DOHH2 (cell line): ENCODE measurements at regions not wholly inside any gene's neighbourhood (a gene's known extent, or its start where the extent isn't known, plus 50 kb on each side); places are given as distances from the start of the nearest gene placed in this dataset.

ENCODE experiments used
- H3F3A ChIP-seq: fragments of 200-600 bp; sonication (generic), shearing (Covaris generic); 2 replicates; pipeline ENCODE4 v1.6.0; 2016; ENCODE audit warnings: antibody characterized with exemption, mild to moderate bottlenecking; ENCODE audit not compliant: control insufficient read depth, insufficient read depth
- H3K27ac ChIP-seq: fragments of 200-600 bp; sonication (generic); 2 replicates; pipeline ENCODE4 v1.5.1; 2014; ENCODE audit warnings: low read depth, mild to moderate bottlenecking, low read length, moderate library complexity
- H3K27me3 ChIP-seq: fragments of 200-600 bp; sonication (generic); 2 replicates; pipeline ENCODE4 v1.6.1; 2014; ENCODE audit warnings: mild to moderate bottlenecking, low read length, mixed read lengths; ENCODE audit not compliant: control insufficient read depth
- H3K36me3 ChIP-seq: fragments of 200-600 bp; sonication (generic); 2 replicates; pipeline ENCODE4 v1.6.1; 2014; ENCODE audit warnings: mild to moderate bottlenecking, low read length, moderate library complexity, mixed read lengths; ENCODE audit not compliant: control insufficient read depth
- H3K4me1 ChIP-seq: fragments of 200-600 bp; sonication (generic); 2 replicates; pipeline ENCODE4 v1.6.1; 2014; ENCODE audit warnings: mild to moderate bottlenecking, low read length, mixed read lengths; ENCODE audit not compliant: control insufficient read depth
- H3K4me2 ChIP-seq: fragments of 200-600 bp; sonication (generic); 2 replicates; pipeline ENCODE4 v1.6.0; 2014; ENCODE audit warnings: mild to moderate bottlenecking, low read length, moderate library complexity
- H3K4me3 ChIP-seq: fragments of 200-600 bp; sonication (generic); 2 replicates; pipeline ENCODE4 v1.5.1; 2014; ENCODE audit warnings: mild to moderate bottlenecking, low read length, mixed read lengths
- H3K79me2 ChIP-seq: fragments of 200-600 bp; sonication (generic); 2 replicates; pipeline ENCODE4 v1.6.1; 2014; ENCODE audit warnings: mild to moderate bottlenecking, low read length, mixed read lengths; ENCODE audit not compliant: control insufficient read depth
- H3K9me2 ChIP-seq: fragments of 200-600 bp; sonication (generic); replicated peaks from 2 replicates; pipeline ENCODE4 v1.6.1; 2014; ENCODE audit warnings: mild to moderate bottlenecking, low read length, mixed read lengths; ENCODE audit not compliant: control insufficient read depth
- H3K9me3 ChIP-seq: fragments of 200-600 bp; sonication (generic); 2 replicates; pipeline ENCODE4 v1.6.1; 2014; ENCODE audit warnings: antibody characterized with exemption, low read length, mixed read lengths; ENCODE audit not compliant: control insufficient read depth, insufficient read depth
- H4K20me1 ChIP-seq: fragments of 200-600 bp; sonication (generic); 2 replicates; pipeline ENCODE4 v1.6.0; 2014; ENCODE audit warnings: low read depth, mild to moderate bottlenecking, antibody characterized with exemption, low read length, moderate library complexity; ENCODE audit not compliant: control insufficient read depth, insufficient read depth
- EZH2phosphoT487 ChIP-seq: fragments of 200-600 bp; sonication (generic); IDR thresholded peaks from 2 replicates; pipeline ENCODE4 v1.6.1; 2017; ENCODE audit warnings: borderline replicate concordance, mild to moderate bottlenecking, antibody characterized with exemption, low read length, moderate library complexity, mixed read lengths
- TF ChIP-seq, protein P1 (sequence below): fragments of 200-600 bp; sonication (generic); IDR thresholded peaks from one replicate; pipeline ENCODE4 v1.5.1; 2014; ENCODE audit warnings: antibody characterized with exemption, mild to moderate bottlenecking, low read depth, low read length; ENCODE audit not compliant: poor library complexity, severe bottlenecking

DNA sequence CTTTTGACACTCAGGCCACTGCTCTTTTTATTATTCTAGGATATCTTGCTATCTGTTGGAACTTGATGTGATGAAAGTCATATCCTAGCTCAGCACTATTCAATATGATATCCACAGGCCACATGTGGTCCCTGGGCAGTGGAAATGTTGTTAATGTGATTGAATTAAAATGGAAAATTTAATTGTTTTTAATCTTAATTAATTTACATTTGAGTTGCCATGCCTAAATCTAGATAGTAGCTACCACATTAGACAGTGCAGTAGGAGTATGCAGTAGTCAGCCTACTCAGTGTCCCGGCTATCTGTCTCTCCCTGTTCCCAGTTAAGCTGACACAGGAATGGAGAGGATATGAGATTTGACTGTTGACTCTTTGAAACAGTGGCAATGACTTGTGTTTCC lies 460.2 kb downstream of the GBE1 start:
- no peaks in the 10 kb centered on the region for H3K79me2 ChIP-seq
- H3K4me3 ChIP-seq: no peak overlapping the region
- no peaks in the 10 kb centered on the region for H3K4me1 ChIP-seq
- H3K36me3 ChIP-seq: no peaks in the 10 kb centered on the region
- H3K9me2 ChIP-seq: no peaks in the 10 kb centered on the region
- H4K20me1 ChIP-seq: no peaks in the 10 kb centered on the region
- H3K4me2 ChIP-seq: no peak overlapping the region
- no peak for TF ChIP-seq EZH2phosphoT487
- TF ChIP-seq, protein P1, sequence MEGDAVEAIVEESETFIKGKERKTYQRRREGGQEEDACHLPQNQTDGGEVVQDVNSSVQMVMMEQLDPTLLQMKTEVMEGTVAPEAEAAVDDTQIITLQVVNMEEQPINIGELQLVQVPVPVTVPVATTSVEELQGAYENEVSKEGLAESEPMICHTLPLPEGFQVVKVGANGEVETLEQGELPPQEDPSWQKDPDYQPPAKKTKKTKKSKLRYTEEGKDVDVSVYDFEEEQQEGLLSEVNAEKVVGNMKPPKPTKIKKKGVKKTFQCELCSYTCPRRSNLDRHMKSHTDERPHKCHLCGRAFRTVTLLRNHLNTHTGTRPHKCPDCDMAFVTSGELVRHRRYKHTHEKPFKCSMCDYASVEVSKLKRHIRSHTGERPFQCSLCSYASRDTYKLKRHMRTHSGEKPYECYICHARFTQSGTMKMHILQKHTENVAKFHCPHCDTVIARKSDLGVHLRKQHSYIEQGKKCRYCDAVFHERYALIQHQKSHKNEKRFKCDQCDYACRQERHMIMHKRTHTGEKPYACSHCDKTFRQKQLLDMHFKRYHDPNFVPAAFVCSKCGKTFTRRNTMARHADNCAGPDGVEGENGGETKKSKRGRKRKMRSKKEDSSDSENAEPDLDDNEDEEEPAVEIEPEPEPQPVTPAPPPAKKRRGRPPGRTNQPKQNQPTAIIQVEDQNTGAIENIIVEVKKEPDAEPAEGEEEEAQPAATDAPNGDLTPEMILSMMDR: no peak
- no peaks in the 10 kb centered on the region for H3K9me3 ChIP-seq
- H3K27ac ChIP-seq: no peak overlapping the region
- H3K27me3 ChIP-seq: no peaks in the 10 kb centered on the region
- H3F3A ChIP-seq: no peaks in the 10 kb centered on the region

DNA sequence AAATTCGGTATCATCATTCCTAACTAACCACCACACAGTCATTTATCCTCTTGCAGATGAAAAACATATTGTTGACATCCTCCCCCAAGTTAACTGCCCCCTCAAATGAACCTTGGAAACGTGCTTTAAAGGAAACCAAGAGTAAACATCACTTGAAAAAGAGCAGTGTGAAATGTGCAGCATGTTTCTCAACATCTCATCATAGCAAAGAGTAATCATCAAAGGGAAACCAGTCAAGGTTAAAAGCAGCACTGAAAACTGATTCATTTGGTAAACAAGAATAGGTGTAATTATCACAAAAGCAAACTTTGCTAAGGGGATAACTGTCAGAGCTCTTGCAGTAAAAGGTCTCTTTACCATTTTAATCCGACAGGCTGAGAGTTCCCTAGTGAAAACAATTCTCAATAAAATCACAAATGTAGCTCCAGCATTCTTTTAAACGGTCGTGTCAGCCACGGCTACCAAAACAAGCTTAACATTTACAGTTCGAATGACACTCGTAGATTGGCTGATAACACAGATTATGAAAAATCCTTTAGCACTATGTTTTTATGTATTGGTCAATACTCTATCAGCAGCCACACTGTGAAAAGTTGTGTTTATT lies 461.0 kb downstream of the GBE1 start:
- no peak overlapping the region for H3K4me2 ChIP-seq
- H3K79me2 ChIP-seq: no peaks in the 10 kb centered on the region
- H3K4me3 ChIP-seq: no peak overlapping the region
- no peaks in the 10 kb centered on the region for H3K36me3 ChIP-seq
- no peaks in the 10 kb centered on the region for H3K27me3 ChIP-seq
- TF ChIP-seq, protein P1: no peak
- no peak for TF ChIP-seq EZH2phosphoT487
- no peaks in the 10 kb centered on the region for H3K4me1 ChIP-seq
- H3K27ac ChIP-seq: no peak overlapping the region
- H3K9me3 ChIP-seq: no peaks in the 10 kb centered on the region
- no peaks in the 10 kb centered on the region for H4K20me1 ChIP-seq
- no peaks in the 10 kb centered on the region for H3K9me2 ChIP-seq
- H3F3A ChIP-seq: no peaks in the 10 kb centered on the region

DNA sequence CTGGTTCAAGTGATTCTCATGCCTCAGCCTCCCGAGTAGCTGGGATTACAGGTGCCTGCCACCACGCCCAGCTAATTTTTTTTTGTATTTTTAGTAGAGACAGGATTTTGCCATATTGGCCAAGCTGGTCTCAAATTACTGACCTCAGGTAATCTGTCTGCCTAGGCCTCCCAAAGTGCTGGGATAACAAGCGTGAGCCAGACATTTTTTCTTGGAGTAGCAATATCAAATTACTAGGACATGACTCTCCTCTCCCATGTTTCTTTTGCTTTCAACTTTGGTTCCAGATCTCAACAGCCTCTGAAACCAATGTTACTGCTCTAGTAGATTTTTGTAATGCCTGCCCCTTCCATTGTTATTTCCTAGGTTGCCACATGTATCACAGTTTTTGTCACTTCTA lies 462.0 kb downstream of the GBE1 start:
- H3K27me3 ChIP-seq: no peaks in the 10 kb centered on the region
- H3K9me3 ChIP-seq: no peaks in the 10 kb centered on the region
- H3K79me2 ChIP-seq: no peaks in the 10 kb centered on the region
- no peaks in the 10 kb centered on the region for H3K9me2 ChIP-seq
- TF ChIP-seq EZH2phosphoT487: no peak
- TF ChIP-seq, protein P1: no peak
- H3K4me1 ChIP-seq: no peaks in the 10 kb centered on the region
- no peak overlapping the region for H3K4me3 ChIP-seq
- H3K4me2 ChIP-seq: no peak overlapping the region
- H3K36me3 ChIP-seq: no peaks in the 10 kb centered on the region
- H4K20me1 ChIP-seq: no peaks in the 10 kb centered on the region
- H3K27ac ChIP-seq: no peak overlapping the region
- H3F3A ChIP-seq: no peaks in the 10 kb centered on the region
